ENCODE measurements at regions not wholly inside any gene's neighbourhood (a gene's known extent, or its start where the extent isn't known, plus 50 kb on each side); places are given as distances from the start of the nearest gene placed in this dataset.
"Not testable (repeated sequence)": the region's sequence is repeated elsewhere in the genome, so short reads cannot be mapped to it uniquely, and the experiment has no call there.

GRCh38 chr21:10416691-10417447 lies 104.5 kb upstream of the TPTE start:
- ATAC-seq (ENCODE audit: low read depth); H3K36me3 Mint-ChIP-seq; DNase-seq; H3K9me3 Mint-ChIP-seq; H3K4me1 Mint-ChIP-seq; H3K27me3 Mint-ChIP-seq; H3K4me3 Mint-ChIP-seq; POLR2A ChIA-PET; H3K27ac Mint-ChIP-seq: not testable (repeated sequence)

- H3K9me3 Mint-ChIP-seq; H3K4me1 Mint-ChIP-seq; POLR2A ChIA-PET; DNase-seq; H3K27ac Mint-ChIP-seq; H3K4me3 Mint-ChIP-seq; H3K27me3 Mint-ChIP-seq; H3K36me3 Mint-ChIP-seq; ATAC-seq (ENCODE audit: low read depth): not testable (repeated sequence)
Observed at GRCh38 chr21:10417551-10418002, 103.8 kb upstream of the TPTE start.

- H3K27me3 Mint-ChIP-seq; H3K4me1 Mint-ChIP-seq; H3K9me3 Mint-ChIP-seq; ATAC-seq (ENCODE audit: low read depth); H3K4me3 Mint-ChIP-seq; H3K27ac Mint-ChIP-seq; DNase-seq; H3K36me3 Mint-ChIP-seq; POLR2A ChIA-PET: not testable (repeated sequence)
Observed at GRCh38 chr21:10418250-10419048, 102.9 kb upstream of the TPTE start.

GRCh38 chr21:10421199-10421598 lies 100.2 kb upstream of the TPTE start:
- POLR2A ChIA-PET; H3K4me1 Mint-ChIP-seq; H3K27me3 Mint-ChIP-seq; H3K4me3 Mint-ChIP-seq; H3K9me3 Mint-ChIP-seq; H3K27ac Mint-ChIP-seq; DNase-seq; ATAC-seq (ENCODE audit: low read depth); H3K36me3 Mint-ChIP-seq: not testable (repeated sequence)

GRCh38 chr21:10421601-10422000 lies 99.8 kb upstream of the TPTE start:
- H3K4me3 Mint-ChIP-seq; DNase-seq; H3K4me1 Mint-ChIP-seq; H3K36me3 Mint-ChIP-seq; H3K27ac Mint-ChIP-seq; H3K27me3 Mint-ChIP-seq; H3K9me3 Mint-ChIP-seq; POLR2A ChIA-PET; ATAC-seq (ENCODE audit: low read depth): not testable (repeated sequence)

- H3K4me1 Mint-ChIP-seq; DNase-seq; H3K4me3 Mint-ChIP-seq; H3K9me3 Mint-ChIP-seq; ATAC-seq (ENCODE audit: low read depth); H3K27ac Mint-ChIP-seq; H3K27me3 Mint-ChIP-seq; H3K36me3 Mint-ChIP-seq; POLR2A ChIA-PET: not testable (repeated sequence)
Observed at GRCh38 chr21:10424097-10424886, 97.1 kb upstream of the TPTE start.

GRCh38 chr21:10424887-10425145 lies 96.6 kb upstream of the TPTE start:
- not testable (repeated sequence) for H3K4me3 Mint-ChIP-seq

GRCh38 chr21:10425856-10426255 lies 95.5 kb upstream of the TPTE start:
- H3K36me3 Mint-ChIP-seq: no peaks in the 10 kb centered on the region
- H3K4me3 Mint-ChIP-seq: no peak overlapping the region
- ATAC-seq (ENCODE audit: low read depth) (no peak), DNase-seq (no peak)
- H3K27me3 Mint-ChIP-seq: no peaks in the 10 kb centered on the region
- H3K4me1 Mint-ChIP-seq: no peaks in the 10 kb centered on the region
- no peaks in the 10 kb centered on the region for H3K9me3 Mint-ChIP-seq
- POLR2A ChIA-PET: no interaction called here
- H3K27ac Mint-ChIP-seq: no peak overlapping the region

More at GRCh38 chr21:10424887-10425145, 96.6 kb upstream of the TPTE start:
- H3K27ac Mint-ChIP-seq; H3K36me3 Mint-ChIP-seq; H3K27me3 Mint-ChIP-seq; ATAC-seq (ENCODE audit: low read depth); H3K4me1 Mint-ChIP-seq; POLR2A ChIA-PET; H3K9me3 Mint-ChIP-seq; DNase-seq: not testable (repeated sequence)

- H3K4me1 Mint-ChIP-seq; ATAC-seq (ENCODE audit: low read depth); H3K4me3 Mint-ChIP-seq; H3K36me3 Mint-ChIP-seq; H3K9me3 Mint-ChIP-seq; H3K27ac Mint-ChIP-seq; DNase-seq; POLR2A ChIA-PET; H3K27me3 Mint-ChIP-seq: not testable (repeated sequence)
Observed at GRCh38 chr21:10426812-10427211, 94.6 kb upstream of the TPTE start.

- ATAC-seq (ENCODE audit: low read depth); H3K4me1 Mint-ChIP-seq; H3K9me3 Mint-ChIP-seq; H3K4me3 Mint-ChIP-seq; POLR2A ChIA-PET; H3K27ac Mint-ChIP-seq; H3K27me3 Mint-ChIP-seq; DNase-seq; H3K36me3 Mint-ChIP-seq: not testable (repeated sequence)
Observed at GRCh38 chr21:10427277-10427676, 94.1 kb upstream of the TPTE start.

- H3K9me3 Mint-ChIP-seq; DNase-seq; POLR2A ChIA-PET; ATAC-seq (ENCODE audit: low read depth); H3K4me1 Mint-ChIP-seq; H3K4me3 Mint-ChIP-seq; H3K27ac Mint-ChIP-seq; H3K27me3 Mint-ChIP-seq; H3K36me3 Mint-ChIP-seq: not testable (repeated sequence)
Observed at GRCh38 chr21:10428981-10429534, 92.3 kb upstream of the TPTE start.

GRCh38 chr21:10430005-10430404 lies 91.4 kb upstream of the TPTE start:
- Mint-ChIP-seq H3K27me3 (no peaks in the 10 kb centered on the region), H3K27ac (no peak overlapping the region), H3K9me3 (peaks cover 2% of the 10 kb centered on the region), H3K4me3 (no peak overlapping the region), H3K36me3 (no peaks in the 10 kb centered on the region), H3K4me1 (no peaks in the 10 kb centered on the region)
- POLR2A ChIA-PET: no interaction called here
- ATAC-seq (ENCODE audit: low read depth) (no peak), DNase-seq (no peak)

GRCh38 chr21:10431995-10432394 lies 89.4 kb upstream of the TPTE start:
- ATAC-seq (ENCODE audit: low read depth); DNase-seq; POLR2A ChIA-PET; H3K27ac Mint-ChIP-seq; H3K9me3 Mint-ChIP-seq; H3K27me3 Mint-ChIP-seq; H3K4me1 Mint-ChIP-seq; H3K4me3 Mint-ChIP-seq; H3K36me3 Mint-ChIP-seq: not testable (repeated sequence)
